ENCODE measurements at regions not wholly inside any gene's neighbourhood (a gene's known extent, or its start where the extent isn't known, plus 50 kb on each side); places are given as distances from the start of the nearest gene placed in this dataset.

DNA sequence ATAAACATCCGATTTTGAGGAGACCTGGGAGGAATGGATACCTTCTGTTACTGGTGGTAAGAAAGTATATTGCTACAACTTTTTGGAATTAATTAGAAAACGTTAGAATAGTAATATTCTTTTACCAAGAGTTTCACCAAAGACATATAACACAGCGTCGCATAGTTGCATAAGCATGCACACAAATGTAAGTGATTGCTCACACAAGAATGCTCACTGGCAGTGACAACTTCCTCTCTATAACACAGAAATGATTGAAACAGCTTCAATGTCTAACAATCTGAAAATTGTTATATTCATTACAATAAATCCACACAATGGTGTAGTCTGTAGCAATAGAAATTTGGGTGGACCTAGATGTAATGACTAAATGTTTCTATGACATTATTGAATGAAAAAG, 998.6 kb downstream of the TTLL7 start:
- no peak overlapping the region for H2BK120ac ChIP-seq (ENCODE audit: low read depth, low read length)
- H2AK5ac ChIP-seq (ENCODE audit: low read depth, low read length) = no peak overlapping the region
- H2AFZ ChIP-seq (ENCODE audit: low read length) = no peak overlapping the region
- no peaks in the 10 kb centered on the region for H3K79me1 ChIP-seq (ENCODE audit: low read depth, low read length)
- H3K23ac ChIP-seq (ENCODE audit: low read depth, low read length, poor library complexity) = no peak overlapping the region
- WGBS, 2 donors (ENCODE audit: extremely low coverage in 2 of 2, insufficient read length in 2 of 2, insufficient replicate concordance in 1 of 2) = no CpG with 5 or more reads among the region's 4 CpGs
- H3K36me3 ChIP-seq (replicated peaks in 1 of 2; ENCODE audit: control insufficient read depth in 2 of 2, insufficient read depth in 2 of 2, low read length in 2 of 2) = no peaks in the 10 kb centered on the region
- no peak overlapping the region for H4K8ac ChIP-seq (ENCODE audit: low read depth, low read length)
- H3K27ac ChIP-seq (replicated peaks; ENCODE audit: low read length) = no peak overlapping the region
- H3K4me3 ChIP-seq (ENCODE audit: low read length in 2 of 2) = no peak overlapping the region
- no peak overlapping the region for H3K18ac ChIP-seq (ENCODE audit: low read length)
- no peak overlapping the region for H4K91ac ChIP-seq (ENCODE audit: low read depth, low read length, poor library complexity)
- H3K27me3 ChIP-seq (ENCODE audit: control insufficient read depth in 3 of 3, insufficient read depth in 3 of 3, low read depth in 1 of 3, low read length in 3 of 3) = no peaks in the 10 kb centered on the region
- H2BK5ac ChIP-seq (ENCODE audit: low read length) = no peak overlapping the region
- DNase-seq (ENCODE audit: low spot score) = no peak
- no peak overlapping the region for H3K4me2 ChIP-seq (ENCODE audit: insufficient read depth, low read length, poor library complexity, severe bottlenecking)
- H3K4ac ChIP-seq (ENCODE audit: low read length) = no peak overlapping the region
- no peaks in the 10 kb centered on the region for H3K4me1 ChIP-seq (ENCODE audit: control insufficient read depth in 2 of 2, insufficient read depth in 1 of 2, low read depth in 1 of 2, low read length in 2 of 2)
- H3K9ac ChIP-seq (ENCODE audit: low read depth, low read length, poor library complexity) = no peak overlapping the region
- H3K14ac ChIP-seq (ENCODE audit: low read length) = no peak overlapping the region
- no peak overlapping the region for H2BK12ac ChIP-seq (ENCODE audit: low read length)
- H2BK15ac ChIP-seq (ENCODE audit: low read length) = no peak overlapping the region
- H3K9me3 ChIP-seq (replicated peaks in 1 of 2; ENCODE audit: control insufficient read depth in 2 of 2, insufficient read depth in 1 of 2, low read depth in 1 of 2, low read length in 2 of 2) = no peaks in the 10 kb centered on the region

DNA sequence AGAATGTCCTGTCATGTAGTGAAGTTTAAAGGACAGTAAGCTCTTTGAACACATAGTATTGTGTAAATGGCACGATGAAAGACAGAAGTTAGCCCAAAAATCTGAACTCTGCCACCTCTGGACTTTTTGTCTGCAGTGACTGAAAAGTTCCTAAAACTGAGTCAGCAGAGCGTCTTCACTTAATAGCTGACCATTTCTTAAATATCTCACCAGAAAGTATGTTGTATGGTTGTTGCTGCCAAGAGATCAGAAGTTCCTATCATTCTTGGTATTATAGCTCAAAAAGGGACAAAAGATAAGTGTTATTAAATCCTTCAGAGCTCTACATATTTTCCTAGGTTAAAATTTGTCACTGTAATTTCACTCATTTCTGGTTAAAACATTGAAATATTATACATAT, 1003.0 kb downstream of the TTLL7 start:
- no peak overlapping the region for H2BK5ac ChIP-seq (ENCODE audit: low read length)
- H3K9ac ChIP-seq (ENCODE audit: low read depth, low read length, poor library complexity) = no peak overlapping the region
- H2BK120ac ChIP-seq (ENCODE audit: low read depth, low read length) = no peak overlapping the region
- H3K23ac ChIP-seq (ENCODE audit: low read depth, low read length, poor library complexity) = no peak overlapping the region
- H2AK5ac ChIP-seq (ENCODE audit: low read depth, low read length) = no peak overlapping the region
- H2BK12ac ChIP-seq (ENCODE audit: low read length) = no peak overlapping the region
- WGBS, 2 donors (ENCODE audit: extremely low coverage in 2 of 2, insufficient read length in 2 of 2, insufficient replicate concordance in 1 of 2) = no CpG with 5 or more reads among the region's 2 CpGs
- no peak overlapping the region for H4K91ac ChIP-seq (ENCODE audit: low read depth, low read length, poor library complexity)
- no peak for DNase-seq (ENCODE audit: low spot score)
- peaks cover 0 to 2% of the 10 kb centered on the region in 2 donors for H3K9me3 ChIP-seq (replicated peaks in 1 of 2; ENCODE audit: control insufficient read depth in 2 of 2, insufficient read depth in 1 of 2, low read depth in 1 of 2, low read length in 2 of 2)
- H2AFZ ChIP-seq (ENCODE audit: low read length) = no peak overlapping the region
- no peaks in the 10 kb centered on the region for H3K79me1 ChIP-seq (ENCODE audit: low read depth, low read length)
- no peak overlapping the region for H3K4me3 ChIP-seq (ENCODE audit: low read length in 2 of 2)
- no peak overlapping the region for H2BK15ac ChIP-seq (ENCODE audit: low read length)
- H3K14ac ChIP-seq (ENCODE audit: low read length) = no peak overlapping the region
- no peaks in the 10 kb centered on the region for H3K4me1 ChIP-seq (ENCODE audit: control insufficient read depth in 2 of 2, insufficient read depth in 1 of 2, low read depth in 1 of 2, low read length in 2 of 2)
- no peak overlapping the region for H3K18ac ChIP-seq (ENCODE audit: low read length)
- H3K4me2 ChIP-seq (ENCODE audit: insufficient read depth, low read length, poor library complexity, severe bottlenecking) = no peak overlapping the region
- H3K27ac ChIP-seq (replicated peaks; ENCODE audit: low read length) = no peak overlapping the region
- H4K8ac ChIP-seq (ENCODE audit: low read depth, low read length) = no peak overlapping the region
- H3K36me3 ChIP-seq (replicated peaks in 1 of 2; ENCODE audit: control insufficient read depth in 2 of 2, insufficient read depth in 2 of 2, low read length in 2 of 2) = no peaks in the 10 kb centered on the region
- no peaks in the 10 kb centered on the region for H3K27me3 ChIP-seq (ENCODE audit: control insufficient read depth in 3 of 3, insufficient read depth in 3 of 3, low read depth in 1 of 3, low read length in 3 of 3)
- H3K4ac ChIP-seq (ENCODE audit: low read length) = no peak overlapping the region

DNA sequence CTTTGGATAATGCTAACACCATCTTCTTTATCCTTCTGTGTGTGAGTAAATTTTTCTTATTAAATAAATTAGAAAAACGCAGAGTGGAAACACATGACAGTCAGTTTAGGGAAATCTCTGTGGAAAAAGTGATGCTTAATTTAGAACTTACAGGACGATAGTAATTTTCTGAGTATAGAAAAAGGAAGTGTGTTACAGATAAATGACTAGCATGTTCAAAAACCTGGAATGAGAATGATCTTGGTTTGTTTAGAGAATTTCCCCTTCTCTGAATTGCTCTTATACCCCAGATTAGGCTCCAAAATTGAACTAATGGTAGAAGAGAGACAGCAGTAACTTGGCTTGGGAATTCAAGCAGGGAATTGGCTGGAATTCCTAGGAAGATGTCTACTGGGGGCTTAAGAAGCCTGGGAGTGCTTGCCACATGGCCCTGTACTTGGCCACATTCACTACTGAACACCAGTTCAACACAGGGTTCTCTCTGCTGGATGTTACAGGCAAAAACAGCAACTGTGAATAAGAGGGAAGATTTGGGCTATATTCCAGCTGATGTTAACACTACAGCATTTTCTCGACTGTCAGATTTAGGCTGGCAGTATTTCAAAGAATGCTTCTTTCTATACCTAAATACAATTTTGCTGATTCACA, 1004.2 kb downstream of the TTLL7 start:
- no peak overlapping the region for H3K18ac ChIP-seq (ENCODE audit: low read length)
- H3K9me3 ChIP-seq (replicated peaks in 1 of 2; ENCODE audit: control insufficient read depth in 2 of 2, insufficient read depth in 1 of 2, low read depth in 1 of 2, low read length in 2 of 2) = peaks cover 0 to 2% of the 10 kb centered on the region in 2 donors
- H3K27ac ChIP-seq (replicated peaks; ENCODE audit: low read length) = no peak overlapping the region
- H3K9ac ChIP-seq (ENCODE audit: low read depth, low read length, poor library complexity) = no peak overlapping the region
- no peak for DNase-seq (ENCODE audit: low spot score)
- H3K23ac ChIP-seq (ENCODE audit: low read depth, low read length, poor library complexity) = no peak overlapping the region
- no peak overlapping the region for H3K4me2 ChIP-seq (ENCODE audit: insufficient read depth, low read length, poor library complexity, severe bottlenecking)
- no peak overlapping the region for H2BK15ac ChIP-seq (ENCODE audit: low read length)
- H3K4me1 ChIP-seq (ENCODE audit: control insufficient read depth in 2 of 2, insufficient read depth in 1 of 2, low read depth in 1 of 2, low read length in 2 of 2) = no peaks in the 10 kb centered on the region
- no peak overlapping the region for H2AFZ ChIP-seq (ENCODE audit: low read length)
- H3K14ac ChIP-seq (ENCODE audit: low read length) = no peak overlapping the region
- H4K8ac ChIP-seq (ENCODE audit: low read depth, low read length) = no peak overlapping the region
- no peak overlapping the region for H2BK5ac ChIP-seq (ENCODE audit: low read length)
- H2AK5ac ChIP-seq (ENCODE audit: low read depth, low read length) = no peak overlapping the region
- no peak overlapping the region for H2BK12ac ChIP-seq (ENCODE audit: low read length)
- no peak overlapping the region for H3K4ac ChIP-seq (ENCODE audit: low read length)
- no peak overlapping the region for H2BK120ac ChIP-seq (ENCODE audit: low read depth, low read length)
- no peak overlapping the region for H4K91ac ChIP-seq (ENCODE audit: low read depth, low read length, poor library complexity)
- no peaks in the 10 kb centered on the region for H3K27me3 ChIP-seq (ENCODE audit: control insufficient read depth in 3 of 3, insufficient read depth in 3 of 3, low read depth in 1 of 3, low read length in 3 of 3)
- no peak overlapping the region for H3K4me3 ChIP-seq (ENCODE audit: low read length in 2 of 2)
- no peaks in the 10 kb centered on the region for H3K36me3 ChIP-seq (replicated peaks in 1 of 2; ENCODE audit: control insufficient read depth in 2 of 2, insufficient read depth in 2 of 2, low read length in 2 of 2)
- WGBS, 2 donors (ENCODE audit: extremely low coverage in 2 of 2, insufficient read length in 2 of 2, insufficient replicate concordance in 1 of 2) = no CpG with 5 or more reads among the region's 3 CpGs
- H3K79me1 ChIP-seq (ENCODE audit: low read depth, low read length) = no peaks in the 10 kb centered on the region

DNA sequence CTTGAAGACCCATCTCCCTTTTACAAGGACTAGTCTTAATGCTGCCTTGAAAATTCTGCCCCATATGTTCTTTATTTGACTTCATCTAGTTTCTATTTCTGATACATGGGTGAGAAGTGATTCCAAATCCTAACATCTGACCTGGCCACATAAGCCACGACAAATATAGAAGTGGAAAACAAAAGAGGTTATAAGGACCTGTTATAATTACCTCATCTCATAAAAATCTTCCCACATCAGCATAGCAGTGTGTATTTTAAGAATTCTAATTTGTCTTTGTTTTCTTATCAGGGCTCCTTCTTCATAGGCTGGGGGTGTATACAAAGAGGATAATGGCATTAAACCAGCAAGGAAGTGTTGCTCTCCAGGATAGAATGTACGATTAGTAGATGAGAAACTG, 1007.4 kb downstream of the TTLL7 start:
- H2BK12ac ChIP-seq (ENCODE audit: low read length) = no peak overlapping the region
- H4K91ac ChIP-seq (ENCODE audit: low read depth, low read length, poor library complexity) = no peak overlapping the region
- H3K9me3 ChIP-seq (replicated peaks in 1 of 2; ENCODE audit: control insufficient read depth in 2 of 2, insufficient read depth in 1 of 2, low read depth in 1 of 2, low read length in 2 of 2) = peaks cover 0 to 2% of the 10 kb centered on the region in 2 donors
- no peak overlapping the region for H3K18ac ChIP-seq (ENCODE audit: low read length)
- H3K9ac ChIP-seq (ENCODE audit: low read depth, low read length, poor library complexity) = no peak overlapping the region
- no peaks in the 10 kb centered on the region for H3K36me3 ChIP-seq (replicated peaks in 1 of 2; ENCODE audit: control insufficient read depth in 2 of 2, insufficient read depth in 2 of 2, low read length in 2 of 2)
- no peak overlapping the region for H2AFZ ChIP-seq (ENCODE audit: low read length)
- H3K14ac ChIP-seq (ENCODE audit: low read length) = no peak overlapping the region
- no peak overlapping the region for H2BK120ac ChIP-seq (ENCODE audit: low read depth, low read length)
- no peak overlapping the region for H3K23ac ChIP-seq (ENCODE audit: low read depth, low read length, poor library complexity)
- H3K79me1 ChIP-seq (ENCODE audit: low read depth, low read length) = no peaks in the 10 kb centered on the region
- no peak overlapping the region for H2BK5ac ChIP-seq (ENCODE audit: low read length)
- no peaks in the 10 kb centered on the region for H3K27me3 ChIP-seq (ENCODE audit: control insufficient read depth in 3 of 3, insufficient read depth in 3 of 3, low read depth in 1 of 3, low read length in 3 of 3)
- H3K27ac ChIP-seq (replicated peaks; ENCODE audit: low read length) = no peak overlapping the region
- H3K4ac ChIP-seq (ENCODE audit: low read length) = no peak overlapping the region
- DNase-seq (ENCODE audit: low spot score) = no peak
- no peak overlapping the region for H2BK15ac ChIP-seq (ENCODE audit: low read length)
- no peak overlapping the region for H4K8ac ChIP-seq (ENCODE audit: low read depth, low read length)
- H3K4me2 ChIP-seq (ENCODE audit: insufficient read depth, low read length, poor library complexity, severe bottlenecking) = no peak overlapping the region
- no peak overlapping the region for H3K4me3 ChIP-seq (ENCODE audit: low read length in 2 of 2)
- WGBS, 2 donors (ENCODE audit: extremely low coverage in 2 of 2, insufficient read length in 2 of 2, insufficient replicate concordance in 1 of 2) = no CpG with 5 or more reads among the region's 2 CpGs
- H2AK5ac ChIP-seq (ENCODE audit: low read depth, low read length) = no peak overlapping the region
- no peaks in the 10 kb centered on the region for H3K4me1 ChIP-seq (ENCODE audit: control insufficient read depth in 2 of 2, insufficient read depth in 1 of 2, low read depth in 1 of 2, low read length in 2 of 2)
